Effector memory CD8-positive, alpha-beta T cell (primary cell): ENCODE measurements at regions not wholly inside any gene's neighbourhood (a gene's known extent, or its start where the extent isn't known, plus 50 kb on each side); places are given as distances from the start of the nearest gene placed in this dataset.
"Not testable (repeated sequence)": the region's sequence is repeated elsewhere in the genome, so short reads cannot be mapped to it uniquely, and the experiment has no call there.

Source experiments
- ATAC-seq: fragments of 150-1000 bp; cut with Tn5 transposase; replicated peaks from 2 replicates; pipeline ENCODE4 v1.10.0; 2021; ENCODE audit warnings: mild to moderate bottlenecking, moderate library complexity
- DNase-seq, 3 experiments: peaks; one replicate each; pipeline ENCODE4 v3.0.0; 2021
- H3K27ac Mint-ChIP-seq, 2 donors: one replicate each; pipeline ENCODE4 v1.8.0; 2022; ENCODE audit warnings: mild to moderate bottlenecking in 2 of 2, mixed read lengths in 2 of 2, moderate library complexity in 2 of 2
- H3K27me3 Mint-ChIP-seq, 2 donors: one replicate each; pipeline ENCODE4 v1.8.0; 2022; ENCODE audit warnings: mixed read lengths in 2 of 2
- H3K36me3 Mint-ChIP-seq: one replicate; pipeline ENCODE4 v1.8.0; 2022; ENCODE audit warnings: mild to moderate bottlenecking, moderate library complexity, mixed read lengths; ENCODE audit not compliant: insufficient read depth
- H3K4me1 Mint-ChIP-seq, 2 donors: one replicate each; pipeline ENCODE4 v1.8.0; 2022; ENCODE audit warnings: low read depth in 2 of 2, mixed read lengths in 2 of 2
- H3K4me3 Mint-ChIP-seq, 2 donors: one replicate each; pipeline ENCODE4 v1.8.0; 2022; ENCODE audit warnings: mild to moderate bottlenecking in 2 of 2, mixed read lengths in 2 of 2, moderate library complexity in 2 of 2
- H3K9me3 Mint-ChIP-seq, 2 donors: one replicate each; pipeline ENCODE4 v1.8.0; 2022; ENCODE audit warnings: mixed read lengths in 2 of 2

DNA sequence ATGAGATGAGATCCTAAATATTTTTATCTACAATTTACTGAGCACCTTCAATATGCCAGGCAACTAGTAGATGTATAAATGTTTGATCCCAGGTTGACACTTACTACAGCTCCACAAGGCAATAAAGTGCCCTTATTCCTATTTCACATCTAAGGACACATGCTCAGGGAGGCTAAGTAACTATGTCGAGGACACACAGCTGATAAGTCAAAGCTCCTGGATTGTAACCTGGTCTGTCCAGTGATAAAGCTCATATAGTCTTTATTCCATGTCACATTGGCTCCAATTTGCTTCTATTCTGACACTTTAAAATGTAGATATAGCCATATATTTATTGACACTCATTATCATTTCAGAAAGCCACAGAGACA is 93.8 kb upstream of the BMAL1 start:
- Mint-ChIP-seq H3K36me3 (no peaks in the 10 kb centered on the region), H3K27ac (no peak overlapping the region), H3K4me1 (peaks cover 0 to 6% of the 10 kb centered on the region in 2 donors), H3K9me3 (peaks cover 7 to 10% of the 10 kb centered on the region in 2 donors), H3K4me3 (peak overlapping the region in 1 of 2 donors; percentile 29), H3K27me3 (peaks cover 11 to 23% of the 10 kb centered on the region in 2 donors)
- DNase-seq (no peak), ATAC-seq (no peak)

DNA sequence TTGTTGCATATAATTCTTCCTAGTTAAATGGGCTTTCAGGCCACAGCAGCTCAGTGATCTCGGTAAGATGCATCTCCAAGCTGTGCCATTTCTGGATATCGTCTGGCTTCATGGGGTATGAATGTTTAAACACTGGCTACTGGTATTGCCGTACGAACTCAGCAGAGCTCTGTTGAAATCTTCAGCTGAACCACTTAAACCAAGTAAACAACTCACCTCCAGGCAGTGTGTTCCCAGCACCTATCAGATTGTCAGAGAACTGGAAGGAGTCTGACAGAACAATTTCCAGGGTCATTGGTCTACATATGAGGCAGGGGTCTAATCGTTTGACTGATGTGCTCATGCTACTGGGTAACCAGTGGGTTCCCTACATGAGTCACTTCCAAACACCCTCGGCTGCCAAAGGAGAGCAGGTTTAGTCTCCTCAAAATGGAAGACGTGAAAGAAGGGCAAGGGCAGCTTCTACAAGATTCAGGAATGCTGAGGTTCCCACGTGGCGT is 93.2 kb upstream of the BMAL1 start:
- Mint-ChIP-seq H3K36me3 (no peaks in the 10 kb centered on the region), H3K27ac (no peak overlapping the region), H3K4me3 (no peak overlapping the region), H3K4me1 (peaks cover 0 to 6% of the 10 kb centered on the region in 2 donors), H3K27me3 (peaks cover 11 to 27% of the 10 kb centered on the region in 2 donors), H3K9me3 (peaks cover 8 to 10% of the 10 kb centered on the region in 2 donors)
- DNase-seq: no peak
- no peak for ATAC-seq

DNA sequence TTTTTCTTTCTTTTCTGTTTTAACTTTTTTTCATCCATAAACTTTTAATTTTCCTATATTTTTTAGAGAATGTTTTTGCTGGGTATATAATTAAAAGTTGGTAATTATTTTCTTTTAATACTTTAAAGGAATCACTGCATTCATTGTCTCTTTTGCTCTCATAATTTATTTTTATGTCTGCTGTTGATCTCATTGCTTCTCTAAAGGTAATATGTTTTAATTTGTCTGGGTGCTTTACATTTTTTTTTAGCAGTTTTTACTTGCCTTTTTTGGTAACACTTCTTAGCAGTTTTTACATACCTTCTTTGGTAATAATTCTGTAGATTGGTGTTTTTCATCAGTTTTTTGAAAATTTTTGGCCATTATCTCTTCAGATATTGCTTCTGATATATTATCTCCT is 89.4 kb upstream of the BMAL1 start:
- ATAC-seq (no peak), DNase-seq (no peak)
- no peak overlapping the region for H3K27ac Mint-ChIP-seq
- H3K27me3 Mint-ChIP-seq: peaks cover 27 to 34% of the 10 kb centered on the region in 2 donors
- H3K36me3 Mint-ChIP-seq: no peaks in the 10 kb centered on the region
- H3K9me3 Mint-ChIP-seq: peaks cover 8 to 10% of the 10 kb centered on the region in 2 donors
- peaks cover 0 to 4% of the 10 kb centered on the region in 2 donors for H3K4me1 Mint-ChIP-seq
- no peak overlapping the region for H3K4me3 Mint-ChIP-seq

DNA sequence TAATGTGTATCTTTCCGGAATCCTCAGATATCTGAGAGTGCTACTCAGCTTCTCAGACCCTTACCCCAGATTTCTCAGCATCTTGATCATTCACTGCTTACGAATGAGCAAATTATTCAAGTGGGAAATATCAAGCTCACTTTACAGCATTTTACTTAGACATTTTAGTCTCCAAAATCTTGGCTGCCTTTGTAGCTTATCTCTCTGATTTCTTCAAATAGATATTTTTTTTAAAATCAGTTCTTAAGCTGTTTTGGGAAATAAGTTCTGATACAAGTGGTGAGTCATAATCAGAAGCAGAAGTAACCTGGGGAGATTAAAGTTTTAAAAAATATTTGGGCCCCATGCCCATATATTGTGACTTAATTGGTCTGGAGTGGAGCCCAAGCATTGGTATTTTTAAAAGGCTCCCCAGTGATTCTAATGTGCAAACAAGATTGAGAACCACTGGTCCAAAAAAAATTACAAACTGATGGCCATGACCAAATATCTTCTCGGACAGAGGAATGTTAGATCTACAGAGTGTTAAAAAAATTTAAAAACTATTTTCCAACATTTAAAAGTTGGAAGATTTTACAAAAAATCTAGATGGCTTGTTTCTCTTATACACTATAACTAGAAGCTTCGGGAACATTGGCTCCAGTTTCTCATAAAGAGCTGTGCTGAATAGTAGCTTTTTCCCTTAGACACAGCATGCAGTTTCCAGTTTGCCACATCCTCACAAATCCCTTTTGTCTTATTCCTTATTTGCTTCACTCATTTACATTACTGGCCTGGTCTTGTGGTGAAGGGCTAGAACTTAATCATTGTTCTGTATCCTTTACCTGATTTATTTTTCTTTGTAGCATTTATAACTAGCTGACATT is 87.8 kb upstream of the BMAL1 start:
- Mint-ChIP-seq H3K4me1 (no peaks in the 10 kb centered on the region), H3K36me3 (no peaks in the 10 kb centered on the region), H3K4me3 (no peak overlapping the region), H3K9me3 (peaks cover 8 to 10% of the 10 kb centered on the region in 2 donors), H3K27me3 (peaks cover 33 to 39% of the 10 kb centered on the region in 2 donors), H3K27ac (no peak overlapping the region)
- DNase-seq (no peak), ATAC-seq (no peak)

DNA sequence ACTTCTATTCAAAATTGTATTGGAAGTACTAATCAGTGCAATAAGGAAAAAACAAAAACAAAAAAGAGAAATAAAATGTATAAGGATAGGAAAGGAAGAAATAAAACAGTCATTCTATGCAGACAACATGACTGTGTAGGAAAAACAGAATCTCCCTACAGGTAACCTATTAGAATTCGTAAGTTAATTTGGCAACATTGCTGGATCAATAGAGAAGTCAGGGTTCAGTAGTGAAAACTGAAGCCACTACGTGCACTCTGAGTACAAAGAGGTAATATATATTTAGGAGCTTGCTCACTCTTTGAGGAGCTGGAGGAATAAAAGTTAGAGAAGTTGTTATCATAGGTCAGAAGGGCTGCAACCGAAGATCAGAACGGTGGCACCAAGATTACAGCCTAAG is 84.0 kb upstream of the BMAL1 start:
- Mint-ChIP-seq H3K27me3 (peaks cover 49 to 55% of the 10 kb centered on the region in 2 donors), H3K4me3 (no peak overlapping the region), H3K27ac (no peak overlapping the region), H3K9me3 (peaks cover 9 to 17% of the 10 kb centered on the region in 2 donors), H3K36me3 (no peaks in the 10 kb centered on the region), H3K4me1 (no peaks in the 10 kb centered on the region)
- DNase-seq: no peak
- ATAC-seq: no peak

DNA sequence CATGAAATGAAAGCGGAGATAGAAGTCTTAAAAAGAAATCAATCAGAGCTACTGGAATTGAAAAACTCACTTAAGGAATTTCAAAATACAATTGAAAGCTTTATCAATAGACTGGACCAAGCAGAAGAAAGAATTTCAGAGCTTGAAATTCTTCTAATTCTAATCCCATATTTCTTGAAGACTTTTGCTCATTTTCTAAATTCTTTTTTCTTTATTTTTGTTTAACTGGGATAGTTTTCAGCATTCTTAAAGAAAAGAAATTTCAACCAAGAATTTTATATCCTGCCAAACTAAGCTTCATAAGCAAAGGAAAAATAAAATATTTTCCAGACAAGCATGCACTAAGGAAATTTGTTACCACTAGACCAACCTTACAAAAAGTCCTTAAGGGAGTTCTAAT is 80.2 kb upstream of the BMAL1 start:
- Mint-ChIP-seq H3K9me3 (peaks cover 9 to 14% of the 10 kb centered on the region in 2 donors), H3K27me3 (peaks cover 38 to 39% of the 10 kb centered on the region in 2 donors)
- H3K4me1 Mint-ChIP-seq, DNase-seq, H3K27ac Mint-ChIP-seq, ATAC-seq, H3K36me3 Mint-ChIP-seq, H3K4me3 Mint-ChIP-seq: not testable (repeated sequence)

DNA sequence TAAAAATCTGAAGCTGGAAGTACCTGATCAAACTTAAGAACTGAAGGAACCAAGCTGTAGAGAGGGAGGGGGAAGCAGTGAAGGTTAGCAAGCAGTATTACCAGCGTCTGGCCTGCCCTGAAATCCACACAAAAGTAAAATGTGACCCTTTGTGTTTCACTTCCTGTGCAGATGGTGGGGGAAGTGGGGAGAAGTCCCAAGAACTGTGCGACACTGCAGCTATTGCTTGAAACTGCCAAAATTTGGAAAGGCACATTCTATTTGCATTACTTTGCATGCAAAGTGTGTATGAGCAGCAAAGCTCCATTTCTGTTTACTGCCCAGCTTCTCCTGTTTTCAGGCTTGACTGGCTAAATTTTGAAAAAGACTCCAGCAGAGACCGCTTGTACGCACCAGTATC is 72.1 kb upstream of the BMAL1 start:
- H3K36me3 Mint-ChIP-seq: no peaks in the 10 kb centered on the region
- no peaks in the 10 kb centered on the region for H3K9me3 Mint-ChIP-seq
- ATAC-seq: no peak
- H3K4me1 Mint-ChIP-seq: peaks cover 14% of the 10 kb centered on the region in 2 donors
- no peak overlapping the region for H3K27ac Mint-ChIP-seq
- no peak overlapping the region for H3K4me3 Mint-ChIP-seq
- no peaks in the 10 kb centered on the region for H3K27me3 Mint-ChIP-seq
- no peak for DNase-seq

DNA sequence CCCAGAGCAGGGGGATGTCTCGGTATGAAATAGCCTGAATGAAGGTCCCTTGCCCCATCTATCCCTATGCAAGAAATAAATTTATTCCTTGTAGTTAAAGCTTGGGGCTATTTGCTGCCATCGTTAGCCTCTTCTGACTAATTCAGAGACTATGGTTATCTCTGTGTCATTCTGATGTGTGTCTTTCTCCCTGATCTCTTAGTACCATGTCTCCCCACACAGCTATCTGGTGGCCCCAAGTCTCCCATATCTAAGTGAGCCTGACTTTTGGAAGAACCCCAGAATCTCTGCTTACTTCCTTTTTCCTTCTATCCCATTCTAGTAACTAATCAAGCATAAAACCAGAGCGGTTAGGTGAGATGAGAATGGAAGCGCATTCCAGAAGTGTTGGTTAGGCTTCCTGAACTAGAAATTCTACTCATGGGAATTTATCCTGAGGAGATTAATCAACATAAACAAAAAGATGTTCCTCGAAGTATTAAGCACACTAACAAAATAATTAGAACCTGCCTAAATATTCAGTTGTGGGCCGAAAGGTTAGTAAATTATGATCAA is 71.4 kb upstream of the BMAL1 start:
- H3K4me3 Mint-ChIP-seq: no peak overlapping the region

DNA sequence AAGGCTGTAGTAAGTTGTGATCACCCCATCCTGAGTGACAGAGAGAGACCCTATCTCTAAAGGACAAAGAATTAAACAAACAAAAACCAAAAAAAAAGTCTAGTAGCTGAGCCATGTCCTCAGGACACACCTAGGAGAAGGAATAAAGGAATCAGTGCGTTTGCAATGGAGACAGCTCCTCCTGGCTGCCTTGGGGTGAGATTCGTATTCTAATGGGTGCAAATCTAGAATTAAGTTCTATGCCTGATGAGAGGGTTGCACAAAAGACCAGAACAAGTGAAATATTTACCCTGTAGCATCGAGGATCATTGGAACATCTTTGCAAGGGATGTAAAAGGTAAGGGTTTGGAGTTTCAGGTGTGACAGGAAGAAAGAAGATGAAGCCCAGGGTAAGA is 70.3 kb upstream of the BMAL1 start:
- Mint-ChIP-seq H3K36me3 (no peaks in the 10 kb centered on the region), H3K9me3 (no peaks in the 10 kb centered on the region), H3K4me3 (peak overlapping the region; percentile 80 to 87), H3K27me3 (no peaks in the 10 kb centered on the region), H3K4me1 (peaks cover 14% of the 10 kb centered on the region in 2 donors), H3K27ac (peak overlapping the region in 1 of 2 donors; percentile 75)
- no peak for ATAC-seq
- no peak for DNase-seq

More for the DNA sequence above, 71.4 kb upstream of the BMAL1 start:
- Mint-ChIP-seq H3K27me3 (no peaks in the 10 kb centered on the region), H3K9me3 (no peaks in the 10 kb centered on the region), H3K36me3 (no peaks in the 10 kb centered on the region), H3K4me1 (peaks cover 14% of the 10 kb centered on the region in 2 donors), H3K27ac (no peak overlapping the region)
- ATAC-seq (no peak), DNase-seq (no peak)

DNA sequence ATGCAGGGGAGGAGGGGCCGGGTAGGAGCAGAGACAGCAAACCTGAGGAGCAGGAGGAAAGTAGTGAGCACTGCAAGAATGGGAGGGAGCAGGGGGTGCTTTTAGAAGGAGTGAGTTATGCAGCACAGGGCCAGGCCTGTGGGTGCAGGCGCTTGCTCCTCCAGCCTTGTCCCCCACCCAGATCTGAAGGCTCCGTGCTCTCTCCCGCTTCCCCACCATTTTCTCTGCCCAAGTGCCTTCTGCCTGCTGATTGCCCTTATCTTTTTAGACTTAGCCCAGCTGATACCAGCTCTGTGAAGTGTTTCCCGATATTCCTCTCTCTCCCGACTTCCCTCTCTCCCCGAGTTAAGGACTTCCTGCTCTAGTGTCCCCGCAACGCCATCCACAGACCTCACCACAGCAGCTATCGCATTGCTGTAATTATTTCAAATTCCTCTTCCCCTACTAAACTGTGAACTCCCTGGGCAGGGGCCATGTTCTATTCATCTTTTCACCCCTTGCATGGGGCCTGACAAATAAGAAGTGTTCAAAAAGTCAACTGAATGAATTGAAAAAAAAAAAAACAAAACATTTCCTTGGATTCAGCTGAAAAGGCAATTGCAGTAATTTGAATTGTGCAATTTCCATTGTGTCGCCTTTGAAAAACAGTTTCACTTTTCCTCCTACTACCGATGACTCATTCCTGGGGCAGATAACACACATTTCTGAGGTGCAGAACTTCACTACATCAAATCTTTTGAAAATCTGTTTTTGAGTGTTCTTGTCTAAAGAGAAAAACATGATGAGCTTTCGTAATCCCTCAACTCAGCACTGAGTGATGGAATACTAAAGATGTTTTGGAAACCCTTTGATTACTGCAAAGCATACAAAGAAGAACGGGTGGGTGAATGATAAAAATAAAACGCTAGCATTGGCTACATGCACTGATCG is 69.7 kb upstream of the BMAL1 start:
- no peak for DNase-seq
- Mint-ChIP-seq H3K4me1 (peaks cover 14% of the 10 kb centered on the region in 2 donors), H3K27me3 (no peaks in the 10 kb centered on the region), H3K27ac (peak overlapping the region; percentile 75 to 85), H3K36me3 (no peaks in the 10 kb centered on the region), H3K9me3 (no peaks in the 10 kb centered on the region), H3K4me3 (peak overlapping the region; percentile 80 to 87)
- ATAC-seq: peak; percentile 83

DNA sequence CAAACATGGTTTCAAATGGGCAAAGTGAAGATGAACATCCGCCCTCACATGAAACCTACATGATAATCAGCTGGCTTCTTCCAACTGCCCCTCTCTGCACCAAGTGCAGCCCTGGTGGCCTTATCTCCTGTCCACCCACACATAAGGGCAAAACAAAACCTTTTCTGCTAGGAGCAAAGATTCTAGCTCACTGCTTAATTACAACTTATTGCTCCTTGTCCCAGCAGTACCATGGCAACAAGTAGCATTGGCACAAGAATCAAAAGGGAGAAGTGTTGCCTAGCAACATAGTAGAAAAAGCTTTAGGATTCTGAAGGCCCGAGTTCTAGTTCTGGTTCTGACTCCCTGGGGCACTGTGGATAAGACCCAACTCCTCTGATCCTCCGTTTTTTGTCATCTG is 68.7 kb upstream of the BMAL1 start:
- H3K27me3 Mint-ChIP-seq: no peaks in the 10 kb centered on the region
- H3K4me3 Mint-ChIP-seq: no peak overlapping the region
- ATAC-seq (no peak), DNase-seq (no peak)
- no peaks in the 10 kb centered on the region for H3K9me3 Mint-ChIP-seq
- H3K4me1 Mint-ChIP-seq: peaks cover 14% of the 10 kb centered on the region in 2 donors
- H3K36me3 Mint-ChIP-seq: no peaks in the 10 kb centered on the region
- no peak overlapping the region for H3K27ac Mint-ChIP-seq

DNA sequence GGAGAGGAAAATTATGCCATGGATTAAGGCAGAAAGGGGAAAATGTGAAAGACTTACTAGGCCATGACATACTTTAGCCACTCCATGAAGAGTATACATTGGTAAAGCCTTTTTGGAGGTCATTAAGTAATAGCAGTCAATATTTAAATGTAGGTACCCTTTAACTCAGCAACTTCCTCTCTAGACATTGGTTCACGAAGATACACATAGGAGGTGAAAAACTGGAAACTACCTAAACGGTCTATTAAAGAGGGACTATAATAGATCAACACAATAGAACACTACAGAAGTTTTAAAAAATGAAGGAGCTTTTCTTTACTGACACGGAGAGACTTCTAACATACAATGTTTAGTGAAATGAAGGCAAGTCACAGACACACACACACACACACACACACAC is 68.2 kb upstream of the BMAL1 start:
- H3K9me3 Mint-ChIP-seq: no peaks in the 10 kb centered on the region
- no peak overlapping the region for H3K4me3 Mint-ChIP-seq
- H3K27ac Mint-ChIP-seq: no peak overlapping the region
- no peak for ATAC-seq
- no peak for DNase-seq
- peaks cover 14% of the 10 kb centered on the region in 2 donors for H3K4me1 Mint-ChIP-seq
- H3K36me3 Mint-ChIP-seq: no peaks in the 10 kb centered on the region
- H3K27me3 Mint-ChIP-seq: no peaks in the 10 kb centered on the region

DNA sequence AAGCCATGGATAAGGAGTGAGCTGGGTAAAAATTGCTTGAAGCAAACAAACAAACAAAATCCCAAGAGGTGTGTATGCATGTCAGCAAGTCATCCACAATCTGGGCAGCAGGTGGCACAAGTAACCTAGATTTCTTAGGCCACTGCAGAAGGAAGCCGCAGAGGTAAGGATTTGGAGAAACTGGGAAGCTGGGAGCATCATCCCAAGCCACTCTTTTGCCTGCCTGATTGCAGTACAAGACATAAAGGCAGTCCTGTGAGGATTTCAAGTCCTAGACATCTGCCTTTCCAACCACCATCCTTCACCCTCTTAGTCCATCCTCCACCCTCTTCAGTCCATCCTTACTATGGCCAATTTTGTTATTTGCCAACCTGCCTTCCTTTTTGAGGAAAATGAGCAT is 67.2 kb upstream of the BMAL1 start:
- no peaks in the 10 kb centered on the region for H3K27me3 Mint-ChIP-seq
- H3K4me3 Mint-ChIP-seq: no peak overlapping the region
- DNase-seq (no peak), ATAC-seq (no peak)
- H3K4me1 Mint-ChIP-seq: peaks cover 14% of the 10 kb centered on the region in 2 donors
- H3K36me3 Mint-ChIP-seq: peaks cover 3% of the 10 kb centered on the region
- H3K27ac Mint-ChIP-seq: no peak overlapping the region
- no peaks in the 10 kb centered on the region for H3K9me3 Mint-ChIP-seq
